ENCODE measurements at regions not wholly inside any gene's neighbourhood (a gene's known extent, or its start where the extent isn't known, plus 50 kb on each side); places are given as distances from the start of the nearest gene placed in this dataset.

DNA sequence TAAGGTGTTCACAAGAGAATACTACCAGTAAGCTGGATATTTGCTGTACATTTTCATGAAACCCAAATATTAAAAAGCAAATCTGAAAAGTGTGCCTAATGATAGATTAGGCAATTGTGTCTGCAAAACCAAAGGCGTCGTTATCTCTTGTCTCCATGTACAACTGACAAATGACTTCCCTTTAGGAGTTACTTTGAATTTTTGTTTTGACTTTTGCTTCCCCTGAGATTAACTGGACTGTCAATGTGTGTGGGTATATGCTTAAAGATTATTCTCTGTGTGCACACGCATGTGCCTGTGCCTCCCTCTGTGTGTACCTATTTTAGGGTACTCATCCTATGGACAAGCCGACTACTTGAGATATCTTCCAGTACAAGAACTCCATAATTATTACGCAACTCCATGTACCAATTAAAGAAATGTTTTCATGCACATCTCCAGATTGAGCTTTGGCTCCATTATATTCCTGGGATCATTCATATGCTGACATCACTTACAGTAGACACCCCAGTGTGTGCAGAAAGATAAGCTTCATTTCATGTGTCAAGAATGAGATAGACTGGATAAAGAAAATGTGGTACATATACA lies 431.2 kb upstream of the ADAMTS9 start:
- H3K27ac ChIP-seq: no peak overlapping the region
- no peaks in the 10 kb centered on the region for H3K36me3 ChIP-seq
- H3K4me3 ChIP-seq: no peak overlapping the region
- 77 to 82% methylated on average over 2 to 5 of the region's 5 CpGs for WGBS, 2 donors (ENCODE audit: low coverage in 1 of 2)
- no peaks in the 10 kb centered on the region for H3K4me1 ChIP-seq
- no peaks in the 10 kb centered on the region for H3K27me3 ChIP-seq
- H3K9me3 ChIP-seq: peaks cover 0 to 9% (median 0%) of the 10 kb centered on the region in 3 donors
- no peak for ATAC-seq
- no peak for TF ChIP-seq POLR2AphosphoS5 (IDR thresholded peaks at IDR 0.05)
- TF ChIP-seq EP300 (IDR thresholded peaks at IDR 0.05): no peak
- TF ChIP-seq, protein P1, sequence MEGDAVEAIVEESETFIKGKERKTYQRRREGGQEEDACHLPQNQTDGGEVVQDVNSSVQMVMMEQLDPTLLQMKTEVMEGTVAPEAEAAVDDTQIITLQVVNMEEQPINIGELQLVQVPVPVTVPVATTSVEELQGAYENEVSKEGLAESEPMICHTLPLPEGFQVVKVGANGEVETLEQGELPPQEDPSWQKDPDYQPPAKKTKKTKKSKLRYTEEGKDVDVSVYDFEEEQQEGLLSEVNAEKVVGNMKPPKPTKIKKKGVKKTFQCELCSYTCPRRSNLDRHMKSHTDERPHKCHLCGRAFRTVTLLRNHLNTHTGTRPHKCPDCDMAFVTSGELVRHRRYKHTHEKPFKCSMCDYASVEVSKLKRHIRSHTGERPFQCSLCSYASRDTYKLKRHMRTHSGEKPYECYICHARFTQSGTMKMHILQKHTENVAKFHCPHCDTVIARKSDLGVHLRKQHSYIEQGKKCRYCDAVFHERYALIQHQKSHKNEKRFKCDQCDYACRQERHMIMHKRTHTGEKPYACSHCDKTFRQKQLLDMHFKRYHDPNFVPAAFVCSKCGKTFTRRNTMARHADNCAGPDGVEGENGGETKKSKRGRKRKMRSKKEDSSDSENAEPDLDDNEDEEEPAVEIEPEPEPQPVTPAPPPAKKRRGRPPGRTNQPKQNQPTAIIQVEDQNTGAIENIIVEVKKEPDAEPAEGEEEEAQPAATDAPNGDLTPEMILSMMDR (IDR thresholded peaks at IDR 0.05): no peak
- TF ChIP-seq POLR2A (IDR thresholded peaks at IDR 0.05): no peak

DNA sequence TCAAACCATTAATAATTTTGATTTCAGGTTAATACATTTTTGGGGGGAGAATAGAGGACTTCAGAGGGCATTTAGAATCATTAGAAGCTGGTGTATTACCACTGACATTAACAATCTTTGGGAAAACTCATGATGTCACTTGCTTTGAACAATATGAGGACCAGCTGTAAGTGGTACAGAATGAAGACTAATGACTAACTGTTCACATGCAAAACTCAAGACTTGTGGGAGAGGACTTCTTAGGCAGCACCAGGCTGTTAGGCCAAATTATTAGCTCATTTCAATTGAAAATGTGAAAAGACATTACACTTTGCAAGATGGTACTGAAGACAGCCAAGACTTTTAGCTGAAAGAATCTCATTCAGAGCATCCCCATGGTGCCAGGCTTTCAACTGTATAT lies 426.2 kb upstream of the ADAMTS9 start:
- Histone ChIP-seq H3K27ac (no peak overlapping the region), H3K9me3 (no peaks in the 10 kb centered on the region), H3K36me3 (no peaks in the 10 kb centered on the region), H3K4me1 (no peaks in the 10 kb centered on the region), H3K27me3 (no peaks in the 10 kb centered on the region), H3K4me3 (no peak overlapping the region)
- no peak for TF ChIP-seq POLR2AphosphoS5 (IDR thresholded peaks at IDR 0.05)
- no peak for TF ChIP-seq EP300 (IDR thresholded peaks at IDR 0.05)
- TF ChIP-seq POLR2A (IDR thresholded peaks at IDR 0.05): no peak
- TF ChIP-seq, protein P1 (IDR thresholded peaks at IDR 0.05): no peak
- ATAC-seq: no peak

DNA sequence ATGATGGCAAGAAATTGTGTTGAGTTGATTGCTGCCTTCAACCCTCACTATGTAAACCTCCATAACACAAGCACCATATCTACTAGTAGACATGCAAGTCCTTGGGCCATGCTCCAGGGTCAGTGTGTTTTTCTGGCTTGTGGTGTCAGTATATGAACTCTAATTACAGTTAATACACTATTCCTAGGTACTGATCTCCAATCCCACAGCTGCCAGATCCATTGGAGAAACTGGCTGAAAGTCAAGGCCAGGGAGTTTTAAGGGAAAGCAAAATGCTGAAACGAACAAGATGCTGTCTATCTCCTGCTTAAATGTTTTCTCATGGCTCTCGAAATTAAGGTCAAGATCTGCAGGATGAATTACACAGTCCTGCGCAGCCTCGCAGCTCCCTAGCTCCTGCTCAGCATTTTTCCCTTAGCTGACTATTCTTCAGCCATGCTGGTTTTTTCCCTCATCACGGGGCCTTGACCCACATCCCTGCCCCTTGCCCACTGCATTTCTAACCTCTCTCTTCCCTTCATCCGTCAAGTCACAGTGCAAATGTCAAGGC lies 425.0 kb upstream of the ADAMTS9 start:
- WGBS, 2 donors (ENCODE audit: low coverage in 1 of 2): 54 to 66% methylated on average over 6 of the region's 6 CpGs
- Histone ChIP-seq H3K36me3 (no peaks in the 10 kb centered on the region), H3K27ac (no peak overlapping the region), H3K9me3 (no peaks in the 10 kb centered on the region), H3K4me3 (no peak overlapping the region), H3K4me1 (no peaks in the 10 kb centered on the region), H3K27me3 (no peaks in the 10 kb centered on the region)
- ATAC-seq: no peak
- no peak for TF ChIP-seq EP300 (IDR thresholded peaks at IDR 0.05)
- TF ChIP-seq POLR2A (IDR thresholded peaks at IDR 0.05): no peak
- TF ChIP-seq POLR2AphosphoS5 (IDR thresholded peaks at IDR 0.05): no peak
- TF ChIP-seq, protein P1 (IDR thresholded peaks at IDR 0.05): no peak

DNA sequence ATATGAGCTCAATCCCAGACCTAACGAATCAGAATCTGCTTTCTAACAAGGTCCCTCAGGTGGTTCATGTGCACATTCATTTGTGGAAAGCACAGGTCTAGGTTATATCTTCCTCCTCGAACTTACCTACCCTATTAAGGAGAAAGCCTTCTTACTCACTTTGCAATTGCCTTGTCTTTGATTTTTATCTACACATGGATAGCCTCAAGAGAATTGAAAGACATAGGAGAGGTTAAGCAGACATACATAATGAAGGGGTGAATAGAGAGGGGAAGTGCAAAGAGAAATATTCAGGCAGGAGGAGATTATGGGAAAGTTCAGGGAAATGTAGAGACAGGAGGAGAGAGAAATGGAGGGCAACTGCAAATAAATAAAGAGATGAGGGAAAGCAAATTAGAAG lies 422.9 kb upstream of the ADAMTS9 start:
- no peak overlapping the region for H3K27ac ChIP-seq
- no peaks in the 10 kb centered on the region for H3K9me3 ChIP-seq
- TF ChIP-seq POLR2A (IDR thresholded peaks at IDR 0.05): no peak
- no peak for TF ChIP-seq EP300 (IDR thresholded peaks at IDR 0.05)
- TF ChIP-seq, protein P1 (IDR thresholded peaks at IDR 0.05): no peak
- TF ChIP-seq POLR2AphosphoS5 (IDR thresholded peaks at IDR 0.05): no peak
- no peaks in the 10 kb centered on the region for H3K36me3 ChIP-seq
- H3K27me3 ChIP-seq: no peaks in the 10 kb centered on the region
- no peak for ATAC-seq
- H3K4me3 ChIP-seq: no peak overlapping the region
- H3K4me1 ChIP-seq: no peaks in the 10 kb centered on the region
- 86 to 95% methylated on average over 1 to 2 of the region's 2 CpGs for WGBS, 2 donors (ENCODE audit: low coverage in 1 of 2)

DNA sequence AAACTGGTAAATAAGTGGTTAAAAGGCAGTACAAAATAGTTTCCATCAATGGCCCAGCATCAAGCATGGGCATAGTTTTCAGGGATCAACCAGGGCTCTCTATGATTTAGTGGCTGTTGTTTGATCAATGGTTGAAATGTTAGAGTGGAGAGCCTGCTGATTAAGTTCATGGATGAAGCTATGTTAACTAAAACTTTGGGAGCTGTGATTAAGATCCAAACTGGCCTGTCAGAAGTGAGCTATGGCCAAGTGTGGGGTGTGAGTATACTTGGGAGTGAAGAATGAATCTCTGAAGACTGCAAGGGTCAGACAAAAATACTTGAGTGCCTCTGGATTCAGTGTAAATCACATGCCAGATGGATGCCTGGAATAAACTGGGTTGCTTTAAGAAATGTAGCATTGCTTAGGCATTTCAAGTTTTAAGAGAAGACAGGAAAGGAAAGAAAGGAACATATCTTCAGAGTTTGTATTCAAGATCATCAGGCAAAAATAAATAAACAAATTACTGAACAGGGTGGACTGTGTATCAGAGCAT lies 422.2 kb upstream of the ADAMTS9 start:
- Histone ChIP-seq H3K4me3 (no peak overlapping the region), H3K4me1 (no peaks in the 10 kb centered on the region), H3K9me3 (no peaks in the 10 kb centered on the region), H3K27me3 (no peaks in the 10 kb centered on the region), H3K27ac (no peak overlapping the region), H3K36me3 (no peaks in the 10 kb centered on the region)
- TF ChIP-seq EP300 (IDR thresholded peaks at IDR 0.05) (no peak), POLR2AphosphoS5 (IDR thresholded peaks at IDR 0.05) (no peak), POLR2A (IDR thresholded peaks at IDR 0.05) (no peak)
- TF ChIP-seq, protein P1 (IDR thresholded peaks at IDR 0.05): no peak
- no peak for ATAC-seq

Data from gastroesophageal sphincter (tissue), 4 donors.